CD4-positive, alpha-beta T cell (primary cell): ENCODE measurements at regions not wholly inside any gene's neighbourhood (a gene's known extent, or its start where the extent isn't known, plus 50 kb on each side); places are given as distances from the start of the nearest gene placed in this dataset.

ENCODE experiments used
- ATAC-seq: fragments of 200-7000 bp; cut with Tn5 transposase; one replicate; pipeline ENCODE4 v1.10.0; 2022; ENCODE audit warnings: mild to moderate bottlenecking; ENCODE audit not compliant: poor library complexity
- CTCF ChIA-PET: fragments of 350-600 bp; sonication (Branson Sonifier 250); formaldehyde crosslinking; loops from one replicate; lab custom pipeline; 2021; ENCODE audit warnings: antibody characterized with exemption, inconsistent platforms; lab: Charles Lee
- POLR2A ChIA-PET: fragments of 350-600 bp; sonication (Branson Sonifier 250); formaldehyde crosslinking; loops from one replicate; lab custom pipeline; 2021; ENCODE audit warnings: antibody characterized with exemption, inconsistent platforms; lab: Charles Lee
- DNase-seq, 14 experiments: peaks; one replicate each; pipeline ENCODE4 v3.0.0-alpha.2; 2013 to 2020; ENCODE audit warnings: mixed read lengths in 2 of 14
- H3K27ac ChIP-seq, 2 donors: one replicate each; pipeline versions ENCODE4 v1.5.1 to v1.7.0; 2013; ENCODE audit warnings: low read length in 2 of 2, low read depth in 1 of 2, mild to moderate bottlenecking in 1 of 2
- H3K27me3 ChIP-seq, 2 experiments: 1 replicate in 1 of 2; 2 replicates in 1 of 2; pipeline versions ENCODE4 v1.6.1 to v1.7.0; 2013; ENCODE audit warnings: low read length in 2 of 2, control low read depth in 1 of 2, mild to moderate bottlenecking in 1 of 2, moderate library complexity in 1 of 2; ENCODE audit not compliant: insufficient read depth in 2 of 2, control insufficient read depth in 1 of 2
- H3K36me3 ChIP-seq: one replicate; pipeline ENCODE4 v1.6.1; 2013; ENCODE audit warnings: low read length, control low read depth; ENCODE audit not compliant: insufficient read depth
- H3K4me1 ChIP-seq: one replicate; pipeline ENCODE4 v1.6.1; 2013; ENCODE audit warnings: low read length, control low read depth; ENCODE audit not compliant: insufficient read depth
- H3K4me3 ChIP-seq: one replicate; pipeline ENCODE4 v1.5.1; 2013; ENCODE audit warnings: mild to moderate bottlenecking, low read length, moderate library complexity
- H3K9me3 ChIP-seq, 2 experiments: 1 replicate in 1 of 2; 2 replicates in 1 of 2; pipeline versions ENCODE4 v1.6.1 to v1.7.0; 2013; ENCODE audit warnings: low read length in 2 of 2, mild to moderate bottlenecking in 2 of 2, control low read depth in 1 of 2, moderate library complexity in 1 of 2; ENCODE audit not compliant: control insufficient read depth in 1 of 2, insufficient read depth in 1 of 2
- H3K27ac Mint-ChIP-seq: one replicate; pipeline ENCODE4 v1.8.0; 2020; ENCODE audit warnings: mixed read lengths
- H3K27me3 Mint-ChIP-seq: one replicate; pipeline ENCODE4 v1.8.0; 2021; ENCODE audit warnings: mixed read lengths
- H3K36me3 Mint-ChIP-seq: one replicate; pipeline ENCODE4 v1.8.0; 2021; ENCODE audit warnings: low read depth, mixed read lengths
- H3K4me1 Mint-ChIP-seq: one replicate; pipeline ENCODE4 v1.8.0; 2021; ENCODE audit warnings: low read depth, mixed read lengths
- H3K4me3 Mint-ChIP-seq: one replicate; pipeline ENCODE4 v1.8.0; 2020; ENCODE audit warnings: mild to moderate bottlenecking, mixed read lengths
- H3K9me3 Mint-ChIP-seq: one replicate; pipeline ENCODE4 v1.8.0; 2020; ENCODE audit warnings: mixed read lengths
- intact Hi-C, 2 experiments: fragments of 100-400 bp; cut with DNase I in 1 of 2; cut with micrococcal nuclease in 1 of 2; formaldehyde crosslinking; loops; one replicate each; pipeline versions ENCODE4 v1.15.1 to v1.9.0; 2023 to 2025; cut with DNase I, micrococcal nuclease
- TF ChIP-seq, protein P1 (sequence below): fragments of 200-600 bp; IDR thresholded peaks from one replicate; pipeline ENCODE4 v1.8.0; 2022; ENCODE audit warnings: antibody characterized with exemption, mild to moderate bottlenecking

- TF ChIP-seq, protein P1, sequence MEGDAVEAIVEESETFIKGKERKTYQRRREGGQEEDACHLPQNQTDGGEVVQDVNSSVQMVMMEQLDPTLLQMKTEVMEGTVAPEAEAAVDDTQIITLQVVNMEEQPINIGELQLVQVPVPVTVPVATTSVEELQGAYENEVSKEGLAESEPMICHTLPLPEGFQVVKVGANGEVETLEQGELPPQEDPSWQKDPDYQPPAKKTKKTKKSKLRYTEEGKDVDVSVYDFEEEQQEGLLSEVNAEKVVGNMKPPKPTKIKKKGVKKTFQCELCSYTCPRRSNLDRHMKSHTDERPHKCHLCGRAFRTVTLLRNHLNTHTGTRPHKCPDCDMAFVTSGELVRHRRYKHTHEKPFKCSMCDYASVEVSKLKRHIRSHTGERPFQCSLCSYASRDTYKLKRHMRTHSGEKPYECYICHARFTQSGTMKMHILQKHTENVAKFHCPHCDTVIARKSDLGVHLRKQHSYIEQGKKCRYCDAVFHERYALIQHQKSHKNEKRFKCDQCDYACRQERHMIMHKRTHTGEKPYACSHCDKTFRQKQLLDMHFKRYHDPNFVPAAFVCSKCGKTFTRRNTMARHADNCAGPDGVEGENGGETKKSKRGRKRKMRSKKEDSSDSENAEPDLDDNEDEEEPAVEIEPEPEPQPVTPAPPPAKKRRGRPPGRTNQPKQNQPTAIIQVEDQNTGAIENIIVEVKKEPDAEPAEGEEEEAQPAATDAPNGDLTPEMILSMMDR, result no peak
- no peak overlapping the region for H3K4me3 ChIP-seq
- intact Hi-C loops, result no loop called here
- Mint-ChIP-seq H3K36me3 (no peaks in the 10 kb centered on the region), H3K27me3 (no peaks in the 10 kb centered on the region), H3K9me3 (no peaks in the 10 kb centered on the region), H3K4me1 (peaks cover 10% of the 10 kb centered on the region), H3K27ac (no peak overlapping the region), H3K4me3 (no peak overlapping the region)
- H3K4me1 ChIP-seq, result peaks cover 6% of the 10 kb centered on the region
- ChIA-PET POLR2A (no interaction called here), CTCF (interaction anchor here (1.9 kb wide), 1 partner anchor 14 kb away, joined by 5 read pairs; no protein-coding TSS in a partner anchor)
- no peak for DNase-seq
- H3K36me3 ChIP-seq, result no peaks in the 10 kb centered on the region
- H3K27ac ChIP-seq, result no peak overlapping the region
- no peaks in the 10 kb centered on the region for H3K27me3 ChIP-seq
- no peaks in the 10 kb centered on the region for H3K9me3 ChIP-seq
- no peak for ATAC-seq
These were observed 541.4 kb upstream of the ATP2B1 start for GRCh38 chr12:90250042-90250441.

DNA sequence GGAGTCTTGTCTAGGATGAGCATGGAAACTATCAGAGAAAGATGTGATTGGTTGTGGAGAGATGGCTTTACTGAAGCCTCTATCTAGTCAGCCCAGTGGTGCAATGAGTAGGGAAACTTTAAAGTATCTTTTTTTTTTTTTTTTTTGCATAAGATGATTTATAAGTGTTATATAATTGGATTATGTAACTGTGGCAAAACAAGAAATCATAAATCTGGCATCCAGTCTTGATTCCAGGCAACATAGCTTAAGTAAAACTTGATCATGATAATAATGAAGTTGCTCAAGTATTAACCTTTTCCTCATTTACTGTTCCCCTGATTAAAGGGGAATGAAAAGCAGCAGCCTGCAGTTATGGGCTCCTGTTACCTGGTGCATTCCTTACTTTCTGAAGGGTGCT, 538.0 kb upstream of the ATP2B1 start:
- H3K9me3 ChIP-seq, result no peaks in the 10 kb centered on the region
- no peaks in the 10 kb centered on the region for H3K4me1 ChIP-seq
- POLR2A ChIA-PET, result no interaction called here
- Mint-ChIP-seq H3K4me1 (no peaks in the 10 kb centered on the region), H3K36me3 (no peaks in the 10 kb centered on the region), H3K27ac (no peak overlapping the region), H3K4me3 (no peak overlapping the region), H3K27me3 (no peaks in the 10 kb centered on the region), H3K9me3 (no peaks in the 10 kb centered on the region)
- no peak for ATAC-seq
- CTCF ChIA-PET, result no interaction called here
- intact Hi-C loops, result no loop called here
- DNase-seq, result no peak
- TF ChIP-seq, protein P1, result no peak
- H3K36me3 ChIP-seq, result no peaks in the 10 kb centered on the region
- no peak overlapping the region for H3K27ac ChIP-seq
- no peak overlapping the region for H3K4me3 ChIP-seq
- no peaks in the 10 kb centered on the region for H3K27me3 ChIP-seq

GRCh38 chr12:90245391-90245790, 536.8 kb upstream of the ATP2B1 start:
- H3K4me3 Mint-ChIP-seq, result no peak overlapping the region
- H3K4me3 ChIP-seq, result no peak overlapping the region
- ChIA-PET POLR2A (no interaction called here), CTCF (no interaction called here)
- intact Hi-C loops, result no loop called here
- no peak for ATAC-seq
- no peaks in the 10 kb centered on the region for H3K4me1 ChIP-seq
- H3K36me3 Mint-ChIP-seq, result no peaks in the 10 kb centered on the region
- no peak overlapping the region for H3K27ac ChIP-seq
- no peaks in the 10 kb centered on the region for H3K36me3 ChIP-seq
- DNase-seq, result no peak
- no peaks in the 10 kb centered on the region for H3K4me1 Mint-ChIP-seq
- H3K27me3 ChIP-seq, result no peaks in the 10 kb centered on the region
- no peaks in the 10 kb centered on the region for H3K9me3 Mint-ChIP-seq
- TF ChIP-seq, protein P1, result no peak
- no peaks in the 10 kb centered on the region for H3K9me3 ChIP-seq
- no peak overlapping the region for H3K27ac Mint-ChIP-seq
- no peaks in the 10 kb centered on the region for H3K27me3 Mint-ChIP-seq
